ENCODE measurements at regions not wholly inside any gene's neighbourhood (a gene's known extent, or its start where the extent isn't known, plus 50 kb on each side); places are given as distances from the start of the nearest gene placed in this dataset.

GRCh38 chr21:26781331-26781730, 63.9 kb downstream of the ADAMTS1 start:
- Histone ChIP-seq H3K4me3 (no peak overlapping the region), H3K27me3 (replicated peaks in 1 of 2; ENCODE audit: control insufficient read depth in 2 of 2, insufficient read depth in 2 of 2, low read length in 1 of 2) (no peaks in the 10 kb centered on the region; a peak in 1 of 4 replicates), H2AFZ (ENCODE audit: control insufficient read depth, low read depth, low read length) (no peak overlapping the region), H4K20me1 (ENCODE audit: control insufficient read depth, insufficient read depth) (no peaks in the 10 kb centered on the region), H3K79me2 (ENCODE audit: control insufficient read depth, insufficient read depth, low read length) (no peaks in the 10 kb centered on the region), H3K4me1 (ENCODE audit: control insufficient read depth, insufficient read depth, low read length) (no peaks in the 10 kb centered on the region), H3K36me3 (ENCODE audit: control insufficient read depth in 2 of 2, insufficient read depth in 2 of 2, low read length in 1 of 2) (no peaks in the 10 kb centered on the region), H3K9me3 (replicated peaks; ENCODE audit: control insufficient read depth, insufficient read depth, low read length) (no peaks in the 10 kb centered on the region; the same call in 2 of the 3 replicates), H3K4me2 (ENCODE audit: control insufficient read depth, insufficient read depth) (no peak overlapping the region), H3K27ac (ENCODE audit: control insufficient read depth, insufficient read depth) (no peak overlapping the region), H3K9ac (ENCODE audit: control insufficient read depth, insufficient read depth, low read length) (no peak overlapping the region)
- in situ Hi-C loops (cut with MboI): no loop called here
- DNase-seq (ENCODE audit: low read depth, low spot score) (no peak), ATAC-seq (no peak), FAIRE-seq (no peak)
- TF ChIP-seq POLR2AphosphoS5 (IDR thresholded peaks at IDR 0.05; ENCODE audit: low read length) (no peak), USF2 (IDR thresholded peaks at IDR 0.05; ENCODE audit: borderline replicate concordance, low read depth, low read length) (no peak), TARDBP (IDR thresholded peaks at IDR 0.05; ENCODE audit: borderline replicate concordance) (no peak), SMAD5 (IDR thresholded peaks at IDR 0.05; ENCODE audit: low read depth) (no peak), HDAC6 (IDR thresholded peaks at IDR 0.05; ENCODE audit: unreplicated experiment) (no peak), CUX1 (IDR thresholded peaks at IDR 0.05; ENCODE audit: insufficient replicate concordance, low read depth, low read length) (no peak), KAT2A (conservative IDR thresholded peaks at IDR 0.05; ENCODE audit: control insufficient read depth, low read depth, low read length) (no peak)
- POLR2A ChIA-PET: no interaction called here
- intact Hi-C loops (cut with micrococcal nuclease; ENCODE audit: unreplicated experiment): no loop called here
- BruUV-seq (replicated peaks): no TSS peak
- WGBS (ENCODE audit: insufficient coverage, insufficient replicate concordance, low lambda C conversion rate, missing lambda C conversion rate): 0% methylated on average over 1 of the region's 1 CpG
- CTCF ChIA-PET: no interaction called here
- SMC1A ChIA-PET (ENCODE audit: uncharacterized antibody, unreplicated experiment): no interaction called here
- RAD21 ChIA-PET (ENCODE audit: unreplicated experiment): no interaction called here

All from GM12878 (cell line).